WTC11 (cell line): ENCODE measurements at regions not wholly inside any gene's neighbourhood (a gene's known extent, or its start where the extent isn't known, plus 50 kb on each side); places are given as distances from the start of the nearest gene placed in this dataset.

ENCODE experiments used
- ATAC-seq: fragments of 200-7000 bp; cut with Tn5 transposase; 2 replicates; pipeline ENCODE4 v1.10.0; 2021; ENCODE audit warnings: mild to moderate bottlenecking, moderate library complexity
- CTCF ChIA-PET: fragments of 300-600 bp; sonication (Branson Sonifier 250); formaldehyde crosslinking; loops from one replicate; lab custom pipeline; 2021; ENCODE audit warnings: antibody characterized with exemption; lab: Charles Lee
- POLR2A ChIA-PET: fragments of 350-600 bp; sonication (Branson Sonifier 250); formaldehyde crosslinking; loops from one replicate; lab custom pipeline; 2021; ENCODE audit warnings: antibody characterized with exemption; lab: Charles Lee
- DNase-seq: peaks from one replicate; pipeline ENCODE4 v3.0.0; 2021; ENCODE audit warnings: low spot score
- H3K27ac Mint-ChIP-seq: 2 replicates; pipeline ENCODE4 v1.8.0; 2021; ENCODE audit warnings: mixed read lengths
- H3K27me3 Mint-ChIP-seq: 2 replicates; pipeline ENCODE4 v1.8.0; 2021; ENCODE audit warnings: low read depth, mild to moderate bottlenecking, moderate library complexity, mixed read lengths
- H3K36me3 Mint-ChIP-seq: 2 replicates; pipeline ENCODE4 v1.8.0; 2021; ENCODE audit warnings: mixed read lengths
- H3K4me1 Mint-ChIP-seq: 2 replicates; pipeline ENCODE4 v1.8.0; 2022; ENCODE audit warnings: mixed read lengths
- H3K4me3 Mint-ChIP-seq: 2 replicates; pipeline ENCODE4 v1.8.0; 2021; ENCODE audit warnings: mild to moderate bottlenecking, moderate library complexity, mixed read lengths
- H3K9me3 Mint-ChIP-seq: 2 replicates; pipeline ENCODE4 v1.8.0; 2021; ENCODE audit warnings: mixed read lengths
- ATF6 ChIP-seq: sonication (generic); formaldehyde crosslinking; IDR thresholded peaks from 2 replicates; pipeline ENCODE4 v1.8.1; 2023; ENCODE audit warnings: mild to moderate bottlenecking, missing genetic modification reagents
- CBFB ChIP-seq: sonication (generic); formaldehyde crosslinking; IDR thresholded peaks from 2 replicates; pipeline ENCODE4 v1.8.1; 2022; ENCODE audit warnings: mild to moderate bottlenecking, low read depth, missing genetic modification reagents
- CDX4 ChIP-seq: fragments of 250-450 bp; sonication (Bioruptor Pico); IDR thresholded peaks from 2 replicates; pipeline ENCODE4 v1.9.0; 2021; ENCODE audit warnings: moderate library complexity, mild to moderate bottlenecking, inconsistent platforms, borderline replicate concordance
- CREM ChIP-seq: sonication (generic); formaldehyde crosslinking; IDR thresholded peaks from 2 replicates; pipeline ENCODE4 v1.8.1; 2022; ENCODE audit warnings: mild to moderate bottlenecking, missing genetic modification reagents, moderate library complexity
- E2F1 ChIP-seq: sonication (generic); formaldehyde crosslinking; IDR thresholded peaks from 2 replicates; pipeline ENCODE4 v1.8.0; 2022; ENCODE audit warnings: mild to moderate bottlenecking, missing genetic modification reagents
- ELF4 ChIP-seq: sonication (generic); formaldehyde crosslinking; IDR thresholded peaks from 2 replicates; pipeline ENCODE4 v1.8.1; 2022; ENCODE audit warnings: low read depth, mild to moderate bottlenecking, moderate library complexity, missing genetic modification reagents
- ESRRA ChIP-seq: sonication (generic); formaldehyde crosslinking; IDR thresholded peaks from 2 replicates; pipeline ENCODE4 v1.8.1; 2022; ENCODE audit warnings: mild to moderate bottlenecking, missing genetic modification reagents, borderline replicate concordance
- GRHL2 ChIP-seq: fragments of 250-450 bp; sonication (Bioruptor Pico); IDR thresholded peaks from 2 replicates; pipeline ENCODE4 v1.8.0; 2022; ENCODE audit warnings: mild to moderate bottlenecking, moderate library complexity; ENCODE audit not compliant: insufficient replicate concordance, severe bottlenecking
- MAX ChIP-seq: sonication (generic); formaldehyde crosslinking; IDR thresholded peaks from 2 replicates; pipeline ENCODE4 v1.8.0; 2022; ENCODE audit warnings: mild to moderate bottlenecking, missing genetic modification reagents
- MXD4 ChIP-seq: fragments of 250-450 bp; sonication (Bioruptor Pico); IDR thresholded peaks from 2 replicates; pipeline ENCODE4 v1.8.0; 2021; ENCODE audit warnings: mild to moderate bottlenecking, moderate library complexity, borderline replicate concordance
- OVOL2 ChIP-seq: fragments of 250-450 bp; sonication (Bioruptor Pico); IDR thresholded peaks from 2 replicates; pipeline ENCODE4 v1.9.0; 2021; ENCODE audit warnings: mild to moderate bottlenecking, borderline replicate concordance
- PRDM15 ChIP-seq: sonication (generic); formaldehyde crosslinking; IDR thresholded peaks from 2 replicates; pipeline ENCODE4 v1.8.0; 2022; ENCODE audit warnings: missing genetic modification reagents
- TEAD4 ChIP-seq: sonication (generic); formaldehyde crosslinking; IDR thresholded peaks from 2 replicates; pipeline ENCODE4 v1.8.0; 2022; ENCODE audit warnings: mild to moderate bottlenecking, missing genetic modification reagents
- ZMAT4 ChIP-seq: fragments of 250-450 bp; sonication (Bioruptor Pico); IDR thresholded peaks from 2 replicates; pipeline ENCODE4 v1.9.0; 2021; ENCODE audit warnings: mild to moderate bottlenecking
- ZNF121 ChIP-seq: sonication (generic); formaldehyde crosslinking; IDR thresholded peaks from 2 replicates; pipeline ENCODE4 v1.8.0; 2023; ENCODE audit warnings: missing genetic modification reagents
- ZNF138 ChIP-seq: sonication (generic); formaldehyde crosslinking; conservative IDR thresholded peaks from 2 replicates; pipeline ENCODE4 v1.8.1; 2022; ENCODE audit warnings: mild to moderate bottlenecking, moderate library complexity, missing genetic modification reagents
- ZNF232 ChIP-seq: sonication (generic); formaldehyde crosslinking; IDR thresholded peaks from 2 replicates; pipeline ENCODE4 v1.8.0; 2022; ENCODE audit warnings: mild to moderate bottlenecking, missing genetic modification reagents
- ZNF263 ChIP-seq: sonication (generic); formaldehyde crosslinking; IDR thresholded peaks from 2 replicates; pipeline ENCODE4 v1.8.1; 2022; ENCODE audit warnings: low read depth, mild to moderate bottlenecking, moderate library complexity, missing genetic modification reagents
- ZNF281 ChIP-seq: sonication (generic); formaldehyde crosslinking; IDR thresholded peaks from 2 replicates; pipeline ENCODE4 v1.8.0; 2023; ENCODE audit warnings: mild to moderate bottlenecking, missing genetic modification reagents
- ZNF532 ChIP-seq: fragments of 250-450 bp; sonication (Bioruptor Pico); IDR thresholded peaks from 2 replicates; pipeline ENCODE4 v1.9.0; 2021; ENCODE audit warnings: mild to moderate bottlenecking, borderline replicate concordance

GRCh38 chr10:22133749-22134624 lies 83.8 kb downstream of the EBLN1 start:
- ChIA-PET CTCF (interaction anchor here (0.5 kb wide), 1 partner anchor 103 kb away, joined by 4 read pairs; no protein-coding TSS in a partner anchor), POLR2A (no interaction called here)
- peaks cover 11% of the 10 kb centered on the region for H3K9me3 Mint-ChIP-seq
- DNase-seq (no peak), ATAC-seq (no peak)
- H3K27me3 Mint-ChIP-seq = no peaks in the 10 kb centered on the region
- TF ChIP-seq ZNF138 (no peak), E2F1 (CRISPR knock-in tag) (no peak), ZMAT4 (CRISPR knock-in tag) (no peak), MXD4 (CRISPR knock-in tag) (no peak), MAX (no peak), ZNF263 (CRISPR knock-in tag) (no peak), ELF4 (CRISPR knock-in tag) (no peak), ZNF281 (CRISPR knock-in tag) (no peak), ZNF232 (CRISPR knock-in tag) (no peak), ZNF532 (no peak), OVOL2 (CRISPR knock-in tag) (no peak), TEAD4 (CRISPR knock-in tag) (no peak), CBFB (CRISPR knock-in tag) (no peak), ATF6 (CRISPR knock-in tag) (no peak), ESRRA (CRISPR knock-in tag) (no peak), ZNF121 (CRISPR knock-in tag) (no peak), CREM (CRISPR knock-in tag) (no peak), GRHL2 (CRISPR knock-in tag) (no peak), PRDM15 (CRISPR knock-in tag) (no peak), CDX4 (no peak)
- H3K4me3 Mint-ChIP-seq = no peak overlapping the region
- peaks cover 11% of the 10 kb centered on the region for H3K36me3 Mint-ChIP-seq
- H3K27ac Mint-ChIP-seq = 0 out of 2 replicates have a peak overlapping the region, but pooled peaks have one; percentile 1
- peaks cover 32% of the 10 kb centered on the region for H3K4me1 Mint-ChIP-seq
